Epithelial cell of prostate (primary cell): ENCODE measurements at regions not wholly inside any gene's neighbourhood (a gene's known extent, or its start where the extent isn't known, plus 50 kb on each side); places are given as distances from the start of the nearest gene placed in this dataset.
"Not testable (repeated sequence)": the region's sequence is repeated elsewhere in the genome, so short reads cannot be mapped to it uniquely, and the experiment has no call there.

Source experiments
- DNase-seq: peaks from one replicate; pipeline ENCODE4 v3.0.0-alpha.2; 2011; ENCODE audit warnings: low read depth, low spot score
- H3K27ac ChIP-seq: fragments of 450-650 bp; 2 replicates; pipeline ENCODE4 v1.5.1; 2017; ENCODE audit warnings: mild to moderate bottlenecking

GRCh38 chr3:16067837-16068471, 106.5 kb upstream of the GALNT15 start:
- H3K27ac ChIP-seq = peak overlapping the region; percentile 67
- no peak for DNase-seq

GRCh38 chr3:16069149-16069922, 105.1 kb upstream of the GALNT15 start:
- peak overlapping the region; percentile 67 for H3K27ac ChIP-seq
- DNase-seq = no peak

GRCh38 chr3:16070707-16071106, 103.8 kb upstream of the GALNT15 start:
- no peak for DNase-seq

GRCh38 chr3:16071206-16071605, 103.3 kb upstream of the GALNT15 start:
- no peak overlapping the region for H3K27ac ChIP-seq
- DNase-seq = peak; percentile 73

More at GRCh38 chr3:16070707-16071106, 103.8 kb upstream of the GALNT15 start:
- H3K27ac ChIP-seq = no peak overlapping the region

GRCh38 chr3:16072420-16073110, 101.9 kb upstream of the GALNT15 start:
- peak overlapping the region; percentile 81 for H3K27ac ChIP-seq

GRCh38 chr3:16073203-16073602, 101.3 kb upstream of the GALNT15 start:
- H3K27ac ChIP-seq = peak overlapping the region; percentile 81
- no peak for DNase-seq

More at GRCh38 chr3:16072420-16073110, 101.9 kb upstream of the GALNT15 start:
- DNase-seq = no peak

- peak overlapping the region; percentile 81 for H3K27ac ChIP-seq
- DNase-seq = not testable (repeated sequence)
These were observed 100.3 kb upstream of the GALNT15 start for GRCh38 chr3:16073990-16074671.

- H3K27ac ChIP-seq = no peak overlapping the region
- no peak for DNase-seq
These were observed 98.8 kb upstream of the GALNT15 start for GRCh38 chr3:16075647-16076046.

GRCh38 chr3:16076564-16076963, 97.9 kb upstream of the GALNT15 start:
- no peak for DNase-seq

GRCh38 chr3:16077146-16077545, 97.3 kb upstream of the GALNT15 start:
- DNase-seq, H3K27ac ChIP-seq: not testable (repeated sequence)

More at GRCh38 chr3:16076564-16076963, 97.9 kb upstream of the GALNT15 start:
- no peak overlapping the region for H3K27ac ChIP-seq

- H3K27ac ChIP-seq, DNase-seq: not testable (repeated sequence)
These were observed 96.8 kb upstream of the GALNT15 start for GRCh38 chr3:16077681-16078080.

- no peak for DNase-seq
- no peak overlapping the region for H3K27ac ChIP-seq
These were observed 95.0 kb upstream of the GALNT15 start for GRCh38 chr3:16079519-16079918.

- no peak overlapping the region for H3K27ac ChIP-seq
These were observed 92.8 kb upstream of the GALNT15 start for GRCh38 chr3:16081661-16082060.

GRCh38 chr3:16084887-16085286, 89.6 kb upstream of the GALNT15 start:
- no peak overlapping the region for H3K27ac ChIP-seq
- DNase-seq = no peak

More at GRCh38 chr3:16081661-16082060, 92.8 kb upstream of the GALNT15 start:
- no peak for DNase-seq

- H3K27ac ChIP-seq = no peak overlapping the region
- DNase-seq = no peak
These were observed 89.1 kb upstream of the GALNT15 start for GRCh38 chr3:16085410-16085809.

- no peak overlapping the region for H3K27ac ChIP-seq
- no peak for DNase-seq
These were observed 88.4 kb upstream of the GALNT15 start for GRCh38 chr3:16085884-16086608.

- no peak overlapping the region for H3K27ac ChIP-seq
- no peak for DNase-seq
These were observed 87.8 kb upstream of the GALNT15 start for GRCh38 chr3:16086690-16087089.

- no peak overlapping the region for H3K27ac ChIP-seq
- no peak for DNase-seq
These were observed 86.0 kb upstream of the GALNT15 start for GRCh38 chr3:16088496-16088895.

GRCh38 chr3:16089521-16089920, 85.0 kb upstream of the GALNT15 start:
- DNase-seq = no peak
- H3K27ac ChIP-seq = no peak overlapping the region

- peak; percentile 78 for DNase-seq
- no peak overlapping the region for H3K27ac ChIP-seq
These were observed 84.5 kb upstream of the GALNT15 start for GRCh38 chr3:16090024-16090423.
